OCI-LY3 (cell line): ENCODE measurements at regions not wholly inside any gene's neighbourhood (a gene's known extent, or its start where the extent isn't known, plus 50 kb on each side); places are given as distances from the start of the nearest gene placed in this dataset.

Experiments used
- CTCF ChIP-seq: fragments of 200-600, 300-600 bp; sonication (generic); IDR thresholded peaks from 2 replicates; pipeline ENCODE4 v1.5.1; 2014; ENCODE audit warnings: antibody characterized with exemption, low read length, low read depth
- EZH2phosphoT487 ChIP-seq: fragments of 200-600 bp; shearing (Covaris generic); IDR thresholded peaks from 2 replicates; pipeline ENCODE4 v1.6.1; 2018; ENCODE audit warnings: antibody characterized with exemption, mixed run types, low read depth

GRCh38 chr9:38518826-38519225 is 94.6 kb upstream of the IGFBPL1 start:
- TF ChIP-seq EZH2phosphoT487, result no peak
- TF ChIP-seq CTCF, result no peak
